HK-2 (cell line): ENCODE measurements at regions not wholly inside any gene's neighbourhood (a gene's known extent, or its start where the extent isn't known, plus 50 kb on each side); places are given as distances from the start of the nearest gene placed in this dataset.
"Not testable (repeated sequence)": the region's sequence is repeated elsewhere in the genome, so short reads cannot be mapped to it uniquely, and the experiment has no call there.

Experiments used
- DNase-seq: peaks from one replicate; pipeline ENCODE4 v3.0.0-alpha.2; 2018; ENCODE audit not compliant: unreplicated experiment

- DNase-seq: no peak
Measured at GRCh38 chr2:160794926-160795325, 301.3 kb upstream of the RBMS1 start.

GRCh38 chr2:160803881-160804280 lies 310.3 kb upstream of the RBMS1 start:
- DNase-seq: no peak

- DNase-seq: no peak
Measured at GRCh38 chr2:160810406-160810805, 316.8 kb upstream of the RBMS1 start.

GRCh38 chr2:160812830-160813505 lies 319.4 kb upstream of the RBMS1 start:
- DNase-seq: no peak

- DNase-seq: no peak
Measured at GRCh38 chr2:160813506-160813858, 319.9 kb upstream of the RBMS1 start.

- DNase-seq: no peak
Measured at GRCh38 chr2:160816916-160817499, 323.4 kb upstream of the RBMS1 start.

GRCh38 chr2:160820691-160821090 lies 327.1 kb upstream of the RBMS1 start:
- DNase-seq: no peak

GRCh38 chr2:160822006-160822405 lies 328.4 kb upstream of the RBMS1 start:
- no peak for DNase-seq

GRCh38 chr2:160825433-160825832 lies 331.8 kb upstream of the RBMS1 start:
- DNase-seq: no peak

- no peak for DNase-seq
Measured at GRCh38 chr2:160826496-160826895, 332.9 kb upstream of the RBMS1 start.

- no peak for DNase-seq
Measured at GRCh38 chr2:160828076-160828475, 332.2 kb upstream of the TANK start.

- not testable (repeated sequence) for DNase-seq
Measured at GRCh38 chr2:160832381-160832780, 327.8 kb upstream of the TANK start.

- DNase-seq: no peak
Measured at GRCh38 chr2:160835166-160835565, 325.1 kb upstream of the TANK start.

GRCh38 chr2:160836755-160837154 lies 323.5 kb upstream of the TANK start:
- peak; percentile 8 for DNase-seq

- DNase-seq: no peak
Measured at GRCh38 chr2:160837416-160837815, 322.8 kb upstream of the TANK start.

GRCh38 chr2:160838147-160838546 lies 322.1 kb upstream of the TANK start:
- DNase-seq: no peak

GRCh38 chr2:160838691-160839090 lies 321.5 kb upstream of the TANK start:
- DNase-seq: no peak

GRCh38 chr2:160842286-160842685 lies 317.9 kb upstream of the TANK start:
- no peak for DNase-seq

GRCh38 chr2:160859096-160859495 lies 301.1 kb upstream of the TANK start:
- DNase-seq: no peak

- DNase-seq: no peak
Measured at GRCh38 chr2:160862226-160862625, 298.0 kb upstream of the TANK start.

GRCh38 chr2:160868891-160869290 lies 291.3 kb upstream of the TANK start:
- no peak for DNase-seq

GRCh38 chr2:160869411-160869810 lies 290.8 kb upstream of the TANK start:
- DNase-seq: no peak

- DNase-seq: no peak
Measured at GRCh38 chr2:160870729-160871465, 289.3 kb upstream of the TANK start.
